A673 (cell line): ENCODE measurements at regions not wholly inside any gene's neighbourhood (a gene's known extent, or its start where the extent isn't known, plus 50 kb on each side); places are given as distances from the start of the nearest gene placed in this dataset.
"Not testable (repeated sequence)": the region's sequence is repeated elsewhere in the genome, so short reads cannot be mapped to it uniquely, and the experiment has no call there.

ENCODE experiments used
- BruUV-seq: library from RNA; stranded (reverse); fragments of 400-500 nt; replicated peaks from 2 replicates; lab custom pipeline; 2021; lab: Mats Ljungman, UMichigan
- CTCF ChIA-PET: fragments of 300-600 bp; sonication (Branson Sonifier 250); formaldehyde crosslinking; loops from one replicate; lab custom pipeline; 2022; ENCODE audit warnings: antibody characterized with exemption; lab: Charles Lee
- POLR2A ChIA-PET: fragments of 300-600 bp; sonication (Branson Sonifier 250); formaldehyde crosslinking; loops from one replicate; lab custom pipeline; 2022; ENCODE audit warnings: antibody characterized with exemption; ENCODE audit not compliant: low non-redundant PET; lab: Charles Lee
- DNase-seq: peaks from one replicate; pipeline ENCODE4 v3.0.0-alpha.2; 2015; ENCODE audit warnings: low spot score
- H3K27ac ChIP-seq: fragments of 200-600 bp; sonication (generic); 2 replicates; pipeline ENCODE4 v1.5.1; 2016; ENCODE audit warnings: mixed run types, low read depth, mild to moderate bottlenecking, mixed read lengths, antibody characterized with exemption, low read length; ENCODE audit not compliant: poor library complexity, severe bottlenecking
- H3K27me3 ChIP-seq: fragments of 200-600 bp; sonication (generic); replicated peaks from 2 replicates; pipeline ENCODE4 v1.6.1; 2017; ENCODE audit warnings: mixed run types, low read depth, mild to moderate bottlenecking, mixed read lengths, antibody characterized with exemption, low read length; ENCODE audit not compliant: insufficient read depth, poor library complexity
- H3K36me3 ChIP-seq: fragments of 200-600 bp; sonication (generic); 2 replicates; pipeline ENCODE4 v1.6.1; 2016; ENCODE audit warnings: mixed run types, mild to moderate bottlenecking, mixed read lengths, antibody characterized with exemption, low read length; ENCODE audit not compliant: insufficient read depth, poor library complexity, severe bottlenecking
- H3K4me1 ChIP-seq: fragments of 200-600 bp; sonication (generic); 2 replicates; pipeline ENCODE4 v1.6.1; 2017; ENCODE audit warnings: mixed run types, mild to moderate bottlenecking, mixed read lengths, antibody characterized with exemption, low read length; ENCODE audit not compliant: insufficient read depth, poor library complexity, severe bottlenecking
- H3K4me3 ChIP-seq: fragments of 200-600 bp; sonication (generic); 2 replicates; pipeline ENCODE4 v1.5.1; 2016; ENCODE audit warnings: low read depth, mixed run types, mild to moderate bottlenecking, mixed read lengths, low read length; ENCODE audit not compliant: poor library complexity, severe bottlenecking
- H3K9me3 ChIP-seq: fragments of 200-600 bp; sonication (generic); 2 replicates; pipeline ENCODE4 v1.6.1; 2016; ENCODE audit warnings: mixed run types, low read depth, mild to moderate bottlenecking, mixed read lengths, antibody characterized with exemption, low read length; ENCODE audit not compliant: poor library complexity, severe bottlenecking
- CTCF ChIP-seq: fragments of 300-800, 200-600 bp; sonication (generic); conservative IDR thresholded peaks from 2 replicates; pipeline ENCODE4 v1.5.1; 2017; ENCODE audit warnings: low read depth, mild to moderate bottlenecking, antibody characterized with exemption, low read length, moderate library complexity, mixed read lengths
- EZH2 ChIP-seq: fragments of 200-600 bp; sonication (generic); IDR thresholded peaks from 2 replicates; pipeline ENCODE4 v1.6.1; 2017; ENCODE audit warnings: borderline replicate concordance, low read depth, mild to moderate bottlenecking, mixed read lengths, antibody characterized with exemption, low read length; ENCODE audit not compliant: poor library complexity, severe bottlenecking
- intact Hi-C: fragments of 100-400 bp; cut with micrococcal nuclease; formaldehyde crosslinking; loops from one replicate; pipeline ENCODE4 v1.10.0; 2022; ENCODE audit not compliant: unreplicated experiment

GRCh38 chr13:82165396-82166174 lies 1716.7 kb downstream of the SLITRK1 start:
- ChIA-PET CTCF (no interaction called here), POLR2A (no interaction called here)
- H3K4me3 ChIP-seq: no peak overlapping the region
- no peak for DNase-seq
- no TSS peak for BruUV-seq
- intact Hi-C loops: no loop called here
- TF ChIP-seq EZH2: no peak
- no peak for TF ChIP-seq CTCF
- H3K9me3 ChIP-seq: no peaks in the 10 kb centered on the region
- H3K4me1 ChIP-seq: no peaks in the 10 kb centered on the region
- H3K27ac ChIP-seq: no peak overlapping the region
- H3K27me3 ChIP-seq: no peaks in the 10 kb centered on the region
- no peaks in the 10 kb centered on the region for H3K36me3 ChIP-seq

- H3K4me1 ChIP-seq, BruUV-seq, H3K27ac ChIP-seq, H3K4me3 ChIP-seq, CTCF ChIA-PET, POLR2A ChIA-PET, H3K27me3 ChIP-seq, H3K36me3 ChIP-seq, intact Hi-C loops, DNase-seq, H3K9me3 ChIP-seq: not testable (repeated sequence)
These were observed 1717.4 kb downstream of the SLITRK1 start for GRCh38 chr13:82164780-82165395.

GRCh38 chr13:82147526-82147925 lies 1734.7 kb downstream of the SLITRK1 start:
- no peak overlapping the region for H3K27ac ChIP-seq
- ChIA-PET POLR2A (no interaction called here), CTCF (no interaction called here)
- no peaks in the 10 kb centered on the region for H3K36me3 ChIP-seq
- no peaks in the 10 kb centered on the region for H3K27me3 ChIP-seq
- TF ChIP-seq EZH2: no peak
- no peak for TF ChIP-seq CTCF
- H3K4me3 ChIP-seq: no peak overlapping the region
- intact Hi-C loops: no loop called here
- no peak for DNase-seq
- no peaks in the 10 kb centered on the region for H3K4me1 ChIP-seq
- BruUV-seq: no TSS peak
- no peaks in the 10 kb centered on the region for H3K9me3 ChIP-seq

DNA sequence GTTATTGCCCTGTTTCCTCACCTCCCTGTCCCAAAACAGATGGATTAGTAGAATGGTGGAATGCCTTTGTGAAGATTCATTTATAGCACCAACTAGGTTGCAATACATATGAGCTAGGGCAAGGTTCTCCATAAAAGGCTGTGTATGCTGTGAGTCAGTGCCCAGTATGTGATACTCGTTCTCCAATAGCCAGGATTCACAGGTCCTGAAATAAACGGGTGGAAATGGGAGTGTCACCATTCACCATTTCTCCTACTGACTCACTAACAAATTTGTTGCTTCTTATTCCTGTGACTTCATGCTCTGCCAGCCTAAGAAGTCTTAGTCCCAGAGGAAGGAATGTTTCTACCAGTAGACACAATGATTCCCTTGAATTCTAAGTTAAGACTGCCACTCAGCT lies 1745.4 kb downstream of the SLITRK1 start:
- Histone ChIP-seq H3K4me1 (no peaks in the 10 kb centered on the region), H3K27me3 (no peaks in the 10 kb centered on the region), H3K27ac (no peak overlapping the region), H3K36me3 (no peaks in the 10 kb centered on the region), H3K9me3 (no peaks in the 10 kb centered on the region), H3K4me3 (no peak overlapping the region)
- BruUV-seq: no TSS peak
- no peak for DNase-seq
- intact Hi-C loops: no loop called here
- CTCF ChIA-PET: no interaction called here
- TF ChIP-seq EZH2: no peak
- TF ChIP-seq CTCF: no peak
- POLR2A ChIA-PET: no interaction called here
